Panc1 (cell line): ENCODE measurements at regions not wholly inside any gene's neighbourhood (a gene's known extent, or its start where the extent isn't known, plus 50 kb on each side); places are given as distances from the start of the nearest gene placed in this dataset.

Experiments used
- ATAC-seq: fragments of 200-7000 bp; cut with Tn5 transposase; 2 replicates; pipeline ENCODE4 v1.9.1; 2020; ENCODE audit warnings: mild to moderate bottlenecking, moderate library complexity
- BruUV-seq: library from RNA; stranded (reverse); fragments of 400-500 nt; replicated peaks from 2 replicates; lab custom pipeline; 2021; lab: Mats Ljungman, UMichigan
- CTCF ChIA-PET: fragments of 300-600 bp; sonication (Branson Sonifier 250); formaldehyde crosslinking; loops from one replicate; lab custom pipeline; 2022; ENCODE audit warnings: antibody characterized with exemption; lab: Charles Lee
- POLR2A ChIA-PET: fragments of 300-600 bp; sonication (Branson Sonifier 250); formaldehyde crosslinking; loops from one replicate; lab custom pipeline; 2022; ENCODE audit warnings: antibody characterized with exemption; lab: Charles Lee
- DNase-seq: peaks from one replicate; pipeline ENCODE4 v3.0.0-alpha.2; 2010; ENCODE audit warnings: low read depth, low spot score
- H3K27ac ChIP-seq: 2 replicates; pipeline ENCODE4 v1.5.1; 2011; ENCODE audit warnings: mild to moderate bottlenecking, low read length, inconsistent platforms
- H3K27me3 ChIP-seq: fragments of 200-500 bp; sonication (Bioruptor generic); 2 replicates; pipeline ENCODE4 v1.6.0; 2014; ENCODE audit warnings: low read length, inconsistent platforms; ENCODE audit not compliant: control insufficient read depth, insufficient read depth
- H3K36me3 ChIP-seq: fragments of 200-500 bp; sonication (Bioruptor generic); 2 replicates; pipeline ENCODE4 v1.5.1; 2014; ENCODE audit warnings: inconsistent platforms, mild to moderate bottlenecking, low read length, moderate library complexity; ENCODE audit not compliant: control insufficient read depth, insufficient read depth
- H3K4me1 ChIP-seq: 2 replicates; pipeline ENCODE4 v1.5.1; 2011; ENCODE audit warnings: inconsistent platforms, mild to moderate bottlenecking, low read length, moderate library complexity; ENCODE audit not compliant: control insufficient read depth, insufficient read depth
- H3K4me3 ChIP-seq, 2 experiments: 2 replicates each; pipeline ENCODE4 v1.5.1; 2011 to 2012; ENCODE audit warnings: low read depth in 2 of 2, low read length in 2 of 2, mild to moderate bottlenecking in 2 of 2, inconsistent platforms in 1 of 2, moderate library complexity in 1 of 2
- H3K9me3 ChIP-seq: fragments of 200-500 bp; sonication (Bioruptor generic); 2 replicates; pipeline ENCODE4 v1.5.1; 2014; ENCODE audit warnings: low read depth, mild to moderate bottlenecking, inconsistent platforms, low read length, moderate library complexity; ENCODE audit not compliant: control insufficient read depth, insufficient read depth
- CTCF ChIP-seq: fragments of 450-650 bp; IDR thresholded peaks from 2 replicates; pipeline ENCODE4 v1.5.1; 2017; ENCODE audit warnings: mild to moderate bottlenecking
- POLR2AphosphoS5 ChIP-seq: IDR thresholded peaks from 2 replicates; pipeline ENCODE4 v1.6.1; 2012; ENCODE audit warnings: mild to moderate bottlenecking, low read depth, low read length, moderate library complexity
- SIN3A ChIP-seq: IDR thresholded peaks from 2 replicates; pipeline ENCODE4 v1.6.1; 2012; ENCODE audit warnings: low read depth, mild to moderate bottlenecking, low read length, moderate library complexity, borderline replicate concordance; ENCODE audit not compliant: insufficient read depth
- TCF7L2 ChIP-seq: IDR thresholded peaks from 2 replicates; pipeline ENCODE4 v1.6.1; 2011; ENCODE audit warnings: mild to moderate bottlenecking, low read depth, low read length, inconsistent platforms
- in situ Hi-C: cut with HindIII; loops from 2 replicates; pipeline ENCODE4 v1.10.0; 2016; ENCODE audit warnings: low sequenced_read_pairs, low pct_unique_long_range_greater_than_20kb
- intact Hi-C: fragments of 100-400 bp; cut with micrococcal nuclease; formaldehyde crosslinking; loops from one replicate; pipeline ENCODE4 v1.10.0; 2022; ENCODE audit not compliant: unreplicated experiment
- TF ChIP-seq, protein P1 (sequence below), 2 experiments: IDR thresholded peaks; 2 replicates each; pipeline ENCODE4 v1.6.1; 2011 to 2012; ENCODE audit warnings: low read depth in 2 of 2, control low read depth in 1 of 2, low read length in 1 of 2, mild to moderate bottlenecking in 1 of 2, moderate library complexity in 1 of 2; ENCODE audit not compliant: insufficient read depth in 1 of 2

DNA sequence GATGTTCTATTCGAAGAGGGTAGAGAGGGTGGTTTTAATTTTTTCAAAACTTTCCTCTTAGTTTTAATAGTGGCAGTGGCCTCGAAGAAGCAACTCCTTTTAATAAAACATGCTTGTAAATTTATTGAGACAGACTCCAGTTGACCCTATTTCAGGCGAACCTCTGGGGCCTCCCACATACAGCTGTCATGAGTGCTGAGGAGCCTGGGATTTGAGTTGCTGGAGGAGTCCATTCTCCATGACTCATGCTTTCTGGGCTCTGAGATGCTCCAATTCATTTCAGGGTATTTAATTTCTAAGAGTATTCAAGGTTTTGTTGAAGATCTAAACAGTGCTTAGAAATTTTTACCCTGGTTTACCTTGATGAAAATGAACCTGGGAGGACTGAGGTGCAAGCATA is 580.4 kb downstream of the CBLN4 start:
- no peak for ATAC-seq
- TF ChIP-seq TCF7L2 (no peak), POLR2AphosphoS5 (no peak), SIN3A (no peak), CTCF (no peak)
- TF ChIP-seq, protein P1, sequence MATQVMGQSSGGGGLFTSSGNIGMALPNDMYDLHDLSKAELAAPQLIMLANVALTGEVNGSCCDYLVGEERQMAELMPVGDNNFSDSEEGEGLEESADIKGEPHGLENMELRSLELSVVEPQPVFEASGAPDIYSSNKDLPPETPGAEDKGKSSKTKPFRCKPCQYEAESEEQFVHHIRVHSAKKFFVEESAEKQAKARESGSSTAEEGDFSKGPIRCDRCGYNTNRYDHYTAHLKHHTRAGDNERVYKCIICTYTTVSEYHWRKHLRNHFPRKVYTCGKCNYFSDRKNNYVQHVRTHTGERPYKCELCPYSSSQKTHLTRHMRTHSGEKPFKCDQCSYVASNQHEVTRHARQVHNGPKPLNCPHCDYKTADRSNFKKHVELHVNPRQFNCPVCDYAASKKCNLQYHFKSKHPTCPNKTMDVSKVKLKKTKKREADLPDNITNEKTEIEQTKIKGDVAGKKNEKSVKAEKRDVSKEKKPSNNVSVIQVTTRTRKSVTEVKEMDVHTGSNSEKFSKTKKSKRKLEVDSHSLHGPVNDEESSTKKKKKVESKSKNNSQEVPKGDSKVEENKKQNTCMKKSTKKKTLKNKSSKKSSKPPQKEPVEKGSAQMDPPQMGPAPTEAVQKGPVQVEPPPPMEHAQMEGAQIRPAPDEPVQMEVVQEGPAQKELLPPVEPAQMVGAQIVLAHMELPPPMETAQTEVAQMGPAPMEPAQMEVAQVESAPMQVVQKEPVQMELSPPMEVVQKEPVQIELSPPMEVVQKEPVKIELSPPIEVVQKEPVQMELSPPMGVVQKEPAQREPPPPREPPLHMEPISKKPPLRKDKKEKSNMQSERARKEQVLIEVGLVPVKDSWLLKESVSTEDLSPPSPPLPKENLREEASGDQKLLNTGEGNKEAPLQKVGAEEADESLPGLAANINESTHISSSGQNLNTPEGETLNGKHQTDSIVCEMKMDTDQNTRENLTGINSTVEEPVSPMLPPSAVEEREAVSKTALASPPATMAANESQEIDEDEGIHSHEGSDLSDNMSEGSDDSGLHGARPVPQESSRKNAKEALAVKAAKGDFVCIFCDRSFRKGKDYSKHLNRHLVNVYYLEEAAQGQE (IDR thresholded peaks at IDR 0.05; ENCODE audit: insufficient read depth in 1 of 2, low read depth in 2 of 2, low read length in 1 of 2), result no peak
- POLR2A ChIA-PET, result no interaction called here
- H3K9me3 ChIP-seq, result no peaks in the 10 kb centered on the region
- no peaks in the 10 kb centered on the region for H3K4me1 ChIP-seq
- no peak for DNase-seq
- CTCF ChIA-PET, result no interaction called here
- no peak overlapping the region for H3K27ac ChIP-seq
- in situ Hi-C loops, result no loop called here
- H3K36me3 ChIP-seq, result no peaks in the 10 kb centered on the region
- intact Hi-C loops, result no loop called here
- H3K27me3 ChIP-seq, result no peaks in the 10 kb centered on the region
- H3K4me3 ChIP-seq, result no peak overlapping the region
- BruUV-seq, result no TSS peak

DNA sequence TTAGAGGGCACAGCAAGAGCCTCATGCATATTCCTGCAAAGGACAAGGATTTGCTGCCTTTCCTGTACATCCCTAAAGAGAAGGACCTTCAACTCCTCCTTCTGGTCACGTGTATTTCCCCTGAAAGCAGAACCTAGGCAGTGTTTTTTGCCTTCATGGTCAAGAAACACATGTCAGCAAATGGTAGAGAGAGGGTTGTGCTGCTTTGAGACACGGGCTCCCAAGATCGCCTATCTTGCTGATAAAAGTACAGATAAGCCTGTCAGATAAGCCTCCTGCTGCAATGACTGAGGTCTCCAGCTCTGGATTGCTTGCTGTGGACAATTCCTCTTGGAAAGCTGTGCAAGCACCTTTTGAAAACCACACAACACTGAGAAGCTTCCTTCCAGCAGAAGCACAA is 580.8 kb downstream of the CBLN4 start:
- Histone ChIP-seq H3K36me3 (no peaks in the 10 kb centered on the region), H3K9me3 (no peaks in the 10 kb centered on the region), H3K4me3 (no peak overlapping the region), H3K27ac (no peak overlapping the region), H3K27me3 (no peaks in the 10 kb centered on the region), H3K4me1 (no peaks in the 10 kb centered on the region)
- TF ChIP-seq CTCF (no peak), SIN3A (no peak), POLR2AphosphoS5 (no peak), TCF7L2 (no peak)
- TF ChIP-seq, protein P1 (IDR thresholded peaks at IDR 0.05; ENCODE audit: insufficient read depth in 1 of 2, low read depth in 2 of 2, low read length in 1 of 2), result no peak
- ChIA-PET POLR2A (no interaction called here), CTCF (no interaction called here)
- intact Hi-C loops (no loop called here), in situ Hi-C loops (no loop called here)
- ATAC-seq (no peak), DNase-seq (no peak)
- BruUV-seq, result no TSS peak
